Testis (tissue), 2 donors: ENCODE measurements at regions not wholly inside any gene's neighbourhood (a gene's known extent, or its start where the extent isn't known, plus 50 kb on each side); places are given as distances from the start of the nearest gene placed in this dataset.

ENCODE experiments used
- CTCF ChIP-seq, 3 experiments: fragments of 450-650 bp in 2 of 3; fragments of 200-600 bp in 1 of 3; sonication (generic) in 1 of 3; IDR thresholded peaks; one replicate each; pipeline ENCODE4 v1.5.1; 2016 to 2019; ENCODE audit warnings: antibody characterized with exemption in 3 of 3, mild to moderate bottlenecking in 2 of 3, moderate library complexity in 1 of 3
- POLR2A ChIP-seq: fragments of 450-650 bp; IDR thresholded peaks from one replicate; pipeline ENCODE4 v1.6.1; 2017; ENCODE audit warnings: antibody characterized with exemption, mild to moderate bottlenecking, moderate library complexity

- no peak for TF ChIP-seq CTCF (IDR thresholded peaks at IDR 0.05)
- TF ChIP-seq POLR2A: no peak
Measured at GRCh38 chr4:14644580-14645282, 357.6 kb upstream of the CPEB2 start.
